ENCODE measurements at regions not wholly inside any gene's neighbourhood (a gene's known extent, or its start where the extent isn't known, plus 50 kb on each side); places are given as distances from the start of the nearest gene placed in this dataset.

DNA sequence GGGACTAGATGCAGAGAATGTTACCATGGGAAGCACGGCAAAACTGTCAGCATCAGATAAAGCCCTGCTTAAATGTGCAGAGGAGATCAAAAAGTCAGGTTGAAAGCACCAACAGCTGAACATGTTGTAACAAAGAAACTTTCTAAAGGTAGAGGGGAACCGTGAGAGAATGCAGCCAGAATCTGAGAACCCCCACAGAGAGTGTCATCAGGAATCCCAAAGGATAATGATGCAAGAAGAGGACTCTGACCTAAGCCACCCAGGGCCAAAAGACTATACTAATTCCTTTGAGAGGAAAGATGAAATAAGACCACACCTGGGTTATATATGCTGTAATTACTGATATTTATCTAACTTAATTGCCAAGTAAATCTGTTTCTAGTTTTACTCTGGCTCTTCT is 116.6 kb downstream of the PCSK1 start:
- TF ChIP-seq, protein P1, sequence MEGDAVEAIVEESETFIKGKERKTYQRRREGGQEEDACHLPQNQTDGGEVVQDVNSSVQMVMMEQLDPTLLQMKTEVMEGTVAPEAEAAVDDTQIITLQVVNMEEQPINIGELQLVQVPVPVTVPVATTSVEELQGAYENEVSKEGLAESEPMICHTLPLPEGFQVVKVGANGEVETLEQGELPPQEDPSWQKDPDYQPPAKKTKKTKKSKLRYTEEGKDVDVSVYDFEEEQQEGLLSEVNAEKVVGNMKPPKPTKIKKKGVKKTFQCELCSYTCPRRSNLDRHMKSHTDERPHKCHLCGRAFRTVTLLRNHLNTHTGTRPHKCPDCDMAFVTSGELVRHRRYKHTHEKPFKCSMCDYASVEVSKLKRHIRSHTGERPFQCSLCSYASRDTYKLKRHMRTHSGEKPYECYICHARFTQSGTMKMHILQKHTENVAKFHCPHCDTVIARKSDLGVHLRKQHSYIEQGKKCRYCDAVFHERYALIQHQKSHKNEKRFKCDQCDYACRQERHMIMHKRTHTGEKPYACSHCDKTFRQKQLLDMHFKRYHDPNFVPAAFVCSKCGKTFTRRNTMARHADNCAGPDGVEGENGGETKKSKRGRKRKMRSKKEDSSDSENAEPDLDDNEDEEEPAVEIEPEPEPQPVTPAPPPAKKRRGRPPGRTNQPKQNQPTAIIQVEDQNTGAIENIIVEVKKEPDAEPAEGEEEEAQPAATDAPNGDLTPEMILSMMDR (IDR thresholded peaks at IDR 0.05) = no peak
- no peak for TF ChIP-seq POLR2A (IDR thresholded peaks at IDR 0.05)
- no peak for TF ChIP-seq EP300 (IDR thresholded peaks at IDR 0.05)

Measured in gastroesophageal sphincter (tissue), 3 donors.